Panc1 (cell line): ENCODE measurements at regions not wholly inside any gene's neighbourhood (a gene's known extent, or its start where the extent isn't known, plus 50 kb on each side); places are given as distances from the start of the nearest gene placed in this dataset.
"Not testable (repeated sequence)": the region's sequence is repeated elsewhere in the genome, so short reads cannot be mapped to it uniquely, and the experiment has no call there.

Experiments used
- CTCF ChIP-seq: fragments of 450-650 bp; IDR thresholded peaks from 2 replicates; pipeline ENCODE4 v1.5.1; 2017; ENCODE audit warnings: mild to moderate bottlenecking
- POLR2AphosphoS5 ChIP-seq: IDR thresholded peaks from 2 replicates; pipeline ENCODE4 v1.6.1; 2012; ENCODE audit warnings: mild to moderate bottlenecking, low read depth, low read length, moderate library complexity
- TCF7L2 ChIP-seq: IDR thresholded peaks from 2 replicates; pipeline ENCODE4 v1.6.1; 2011; ENCODE audit warnings: mild to moderate bottlenecking, low read depth, low read length, inconsistent platforms

- TF ChIP-seq CTCF, POLR2AphosphoS5, TCF7L2: not testable (repeated sequence)
Measured at GRCh38 chr20:30417387-30417786, 840.1 kb upstream of the DEFB115 start.
